Lower lobe of right lung (tissue), 2 donors: ENCODE measurements at regions not wholly inside any gene's neighbourhood (a gene's known extent, or its start where the extent isn't known, plus 50 kb on each side); places are given as distances from the start of the nearest gene placed in this dataset.

Source experiments
- ATAC-seq, 2 donors: fragments of 200-7000 bp; cut with Tn5 transposase; one replicate each; pipeline ENCODE4 v1.9.1; 2020 to 2022; ENCODE audit warnings: mild to moderate bottlenecking in 2 of 2, moderate library complexity in 2 of 2
- DNase-seq: peaks from one replicate; pipeline ENCODE4 v3.0.0-alpha.2; 2020
- H3K27ac ChIP-seq: fragments of 200-600 bp; one replicate; pipeline ENCODE4 v1.8.0; 2022
- H3K27me3 ChIP-seq: fragments of 200-600 bp; one replicate; pipeline ENCODE4 v1.8.0; 2022; ENCODE audit warnings: low read depth
- H3K36me3 ChIP-seq: fragments of 200-600 bp; one replicate; pipeline ENCODE4 v1.8.0; 2022; ENCODE audit warnings: mild to moderate bottlenecking
- H3K4me1 ChIP-seq: fragments of 200-600 bp; one replicate; pipeline ENCODE4 v1.8.0; 2022
- H3K4me3 ChIP-seq: fragments of 200-600 bp; one replicate; pipeline ENCODE4 v1.8.0; 2022; ENCODE audit warnings: mild to moderate bottlenecking
- H3K9me3 ChIP-seq: fragments of 200-600 bp; one replicate; pipeline ENCODE4 v1.8.0; 2022
- intact Hi-C: fragments of 100-400 bp; cut with DNase I; formaldehyde crosslinking; loops from one replicate; pipeline ENCODE4 v1.11.0; 2022
- TF ChIP-seq, protein P1 (sequence below): fragments of 200-600 bp; IDR thresholded peaks from one replicate; pipeline ENCODE4 v1.8.0; 2022; ENCODE audit warnings: antibody characterized with exemption, mild to moderate bottlenecking
- donor health status: DM: no; HTN: yes; CAD: no; lungs with severe emphysema.

DNA sequence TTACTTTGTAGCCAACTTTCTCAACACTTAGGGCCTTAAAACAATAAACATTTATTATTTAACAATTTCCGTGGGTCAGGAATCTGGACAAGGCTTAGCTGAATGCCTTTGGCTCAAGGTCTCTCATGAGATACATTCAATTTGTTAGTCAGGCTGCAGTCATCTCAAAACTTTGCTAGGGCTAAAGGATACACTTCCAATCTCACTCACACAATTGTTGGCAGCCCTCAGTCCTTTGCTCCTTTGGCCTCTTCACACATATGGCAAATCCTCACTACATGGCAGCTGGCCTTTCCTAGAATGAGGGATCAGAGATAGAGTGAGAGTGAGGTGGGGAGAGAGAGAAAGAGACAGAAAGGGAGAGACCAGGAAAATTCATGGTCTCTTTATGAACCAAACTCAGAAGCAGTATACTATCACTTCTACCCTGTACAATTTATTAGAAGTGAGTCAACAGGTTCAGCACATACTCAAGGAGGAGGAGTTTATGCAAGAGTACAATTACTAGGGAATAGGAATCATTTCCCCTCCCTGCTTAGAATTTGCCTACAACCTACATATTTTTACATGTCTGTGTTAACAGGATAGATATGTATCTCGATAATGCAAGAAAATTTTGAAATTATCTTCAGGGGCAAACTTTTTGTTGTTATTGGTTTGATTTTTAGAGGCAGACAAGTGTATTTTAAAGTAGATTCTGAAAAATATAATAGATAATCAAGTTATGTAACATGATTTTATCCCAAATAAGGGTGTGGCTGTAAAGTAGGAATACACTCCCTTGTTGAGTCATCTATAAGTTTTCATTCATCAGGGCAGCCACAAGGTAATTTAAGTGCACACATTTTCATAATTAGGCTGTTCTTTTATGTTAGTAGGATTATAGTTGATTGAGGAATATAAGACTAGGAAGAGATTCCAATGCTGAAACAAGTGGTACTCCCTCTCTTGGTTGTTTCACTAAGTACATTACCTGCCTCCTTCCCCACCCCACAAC, 85.9 kb upstream of the HMGCLL1 start:
- no peak overlapping the region for H3K27ac ChIP-seq
- no peaks in the 10 kb centered on the region for H3K27me3 ChIP-seq
- H3K4me3 ChIP-seq: no peak overlapping the region
- DNase-seq (no peak), ATAC-seq (no peak)
- H3K4me1 ChIP-seq: no peaks in the 10 kb centered on the region
- TF ChIP-seq, protein P1, sequence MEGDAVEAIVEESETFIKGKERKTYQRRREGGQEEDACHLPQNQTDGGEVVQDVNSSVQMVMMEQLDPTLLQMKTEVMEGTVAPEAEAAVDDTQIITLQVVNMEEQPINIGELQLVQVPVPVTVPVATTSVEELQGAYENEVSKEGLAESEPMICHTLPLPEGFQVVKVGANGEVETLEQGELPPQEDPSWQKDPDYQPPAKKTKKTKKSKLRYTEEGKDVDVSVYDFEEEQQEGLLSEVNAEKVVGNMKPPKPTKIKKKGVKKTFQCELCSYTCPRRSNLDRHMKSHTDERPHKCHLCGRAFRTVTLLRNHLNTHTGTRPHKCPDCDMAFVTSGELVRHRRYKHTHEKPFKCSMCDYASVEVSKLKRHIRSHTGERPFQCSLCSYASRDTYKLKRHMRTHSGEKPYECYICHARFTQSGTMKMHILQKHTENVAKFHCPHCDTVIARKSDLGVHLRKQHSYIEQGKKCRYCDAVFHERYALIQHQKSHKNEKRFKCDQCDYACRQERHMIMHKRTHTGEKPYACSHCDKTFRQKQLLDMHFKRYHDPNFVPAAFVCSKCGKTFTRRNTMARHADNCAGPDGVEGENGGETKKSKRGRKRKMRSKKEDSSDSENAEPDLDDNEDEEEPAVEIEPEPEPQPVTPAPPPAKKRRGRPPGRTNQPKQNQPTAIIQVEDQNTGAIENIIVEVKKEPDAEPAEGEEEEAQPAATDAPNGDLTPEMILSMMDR: no peak
- H3K36me3 ChIP-seq: no peaks in the 10 kb centered on the region
- peaks cover 9% of the 10 kb centered on the region for H3K9me3 ChIP-seq
- intact Hi-C loops: no loop called here

DNA sequence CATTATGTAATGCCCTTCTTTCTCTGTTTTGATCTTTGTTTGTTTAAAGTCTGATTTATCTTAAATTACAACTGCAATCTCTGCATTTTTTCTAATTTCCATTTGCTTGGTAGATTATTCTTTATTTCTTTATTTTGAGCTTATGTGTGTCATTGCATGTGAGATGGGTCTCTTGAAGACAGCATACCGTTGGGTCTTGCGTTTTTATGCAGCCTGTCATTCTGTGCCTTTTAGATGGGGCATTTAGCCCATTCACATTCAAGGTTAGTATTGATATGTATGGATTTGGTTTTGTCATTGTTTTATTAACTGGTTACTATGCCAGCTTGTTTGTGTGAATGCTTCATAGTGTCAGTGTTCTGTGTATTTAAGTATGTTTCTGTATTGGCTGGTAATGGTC, 84.9 kb upstream of the HMGCLL1 start:
- Histone ChIP-seq H3K9me3 (peaks cover 9% of the 10 kb centered on the region), H3K36me3 (no peaks in the 10 kb centered on the region), H3K4me3 (no peak overlapping the region), H3K27ac (no peak overlapping the region), H3K4me1 (no peaks in the 10 kb centered on the region), H3K27me3 (no peaks in the 10 kb centered on the region)
- TF ChIP-seq, protein P1: no peak
- ATAC-seq (no peak), DNase-seq (no peak)
- intact Hi-C loops: no loop called here

DNA sequence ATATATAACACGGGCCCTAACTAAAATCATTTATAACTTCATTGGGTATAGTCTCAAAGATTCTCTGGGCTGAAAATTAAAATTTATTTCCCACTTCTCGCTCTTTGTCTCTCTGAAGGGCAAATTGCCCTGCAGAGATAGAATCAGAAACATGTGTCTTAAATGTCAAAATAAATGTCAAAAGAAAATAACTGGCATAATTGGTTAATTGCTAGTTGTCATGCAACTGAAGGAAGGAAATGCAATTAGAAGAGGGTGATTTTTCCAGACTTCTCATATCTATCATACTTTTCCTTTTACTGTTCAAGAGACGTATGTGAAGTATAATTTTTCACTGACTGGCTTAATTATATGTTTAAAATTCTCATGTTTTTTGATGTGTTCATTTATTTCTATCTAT, 80.3 kb upstream of the HMGCLL1 start:
- intact Hi-C loops: no loop called here

DNA sequence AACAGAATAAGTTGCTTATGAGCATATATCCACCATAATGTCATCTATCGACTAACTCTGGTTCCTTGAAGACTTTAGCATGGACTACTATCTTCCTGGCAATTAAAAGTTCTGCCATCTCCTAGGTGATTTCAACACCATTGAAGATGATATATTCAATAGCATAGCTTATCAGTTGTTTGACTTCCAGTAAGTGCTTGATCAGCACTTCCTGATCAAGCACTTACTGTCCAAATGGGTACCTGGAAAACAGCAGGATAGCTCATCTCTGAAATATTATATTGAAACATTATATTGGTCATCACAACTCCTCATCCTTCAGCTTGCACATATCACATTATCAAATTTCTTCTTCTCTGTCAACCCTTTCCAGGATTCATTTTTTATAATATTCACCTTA, 75.5 kb upstream of the HMGCLL1 start:
- ATAC-seq (no peak), DNase-seq (no peak)
- TF ChIP-seq, protein P1: no peak
- Histone ChIP-seq H3K36me3 (no peaks in the 10 kb centered on the region), H3K9me3 (no peaks in the 10 kb centered on the region), H3K4me1 (no peaks in the 10 kb centered on the region), H3K27ac (no peak overlapping the region), H3K4me3 (no peak overlapping the region), H3K27me3 (no peaks in the 10 kb centered on the region)
- intact Hi-C loops: no loop called here

More for the DNA sequence above, 80.3 kb upstream of the HMGCLL1 start:
- no peaks in the 10 kb centered on the region for H3K4me1 ChIP-seq
- H3K27ac ChIP-seq: no peak overlapping the region
- H3K36me3 ChIP-seq: no peaks in the 10 kb centered on the region
- H3K4me3 ChIP-seq: no peak overlapping the region
- DNase-seq (no peak), ATAC-seq (no peak)
- H3K9me3 ChIP-seq: peaks cover 9% of the 10 kb centered on the region
- no peaks in the 10 kb centered on the region for H3K27me3 ChIP-seq
- TF ChIP-seq, protein P1: no peak

DNA sequence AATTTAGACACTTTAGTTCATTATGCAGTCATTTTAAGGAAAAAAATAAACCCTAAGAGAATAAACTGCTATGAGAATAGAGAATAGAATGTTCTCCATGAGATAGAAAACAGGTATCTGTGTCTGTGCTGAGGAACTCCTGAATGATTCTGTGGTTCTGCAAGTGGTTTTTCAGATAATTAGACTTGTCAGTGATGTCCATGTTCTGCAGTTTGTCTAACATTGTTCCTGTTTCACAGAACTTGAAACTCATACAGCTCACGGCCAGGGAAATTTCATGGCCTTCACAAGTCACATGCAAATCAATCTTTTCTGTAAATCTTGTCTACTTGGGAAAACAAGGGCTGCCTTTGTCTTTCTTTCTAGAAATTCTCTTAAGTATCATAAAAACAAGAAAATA, 73.4 kb upstream of the HMGCLL1 start:
- Histone ChIP-seq H3K9me3 (no peaks in the 10 kb centered on the region), H3K36me3 (no peaks in the 10 kb centered on the region), H3K27ac (no peak overlapping the region), H3K4me1 (no peaks in the 10 kb centered on the region), H3K4me3 (no peak overlapping the region), H3K27me3 (no peaks in the 10 kb centered on the region)
- DNase-seq (no peak), ATAC-seq (no peak)
- TF ChIP-seq, protein P1: no peak
- intact Hi-C loops: no loop called here
